Hepatocyte (in vitro differentiated cells): ENCODE measurements at regions not wholly inside any gene's neighbourhood (a gene's known extent, or its start where the extent isn't known, plus 50 kb on each side); places are given as distances from the start of the nearest gene placed in this dataset.

Source experiments
- DNase-seq: peaks from one replicate; pipeline ENCODE4 v3.0.0-alpha.2; 2016; ENCODE audit warnings: low spot score
- H2AFZ ChIP-seq: fragments of 200-600 bp; sonication (generic); 2 replicates; pipeline ENCODE4 v1.6.0; 2016; ENCODE audit warnings: antibody characterized with exemption, mild to moderate bottlenecking
- H3K27ac ChIP-seq: fragments of 200-600 bp; sonication (generic); 2 replicates; pipeline ENCODE4 v1.5.1; 2016; ENCODE audit warnings: mild to moderate bottlenecking
- H3K27me3 ChIP-seq: fragments of 200-600 bp; sonication (generic); 2 replicates; pipeline ENCODE4 v1.6.1; 2016
- H3K36me3 ChIP-seq: fragments of 200-600 bp; sonication (generic); replicated peaks from 2 replicates; pipeline ENCODE4 v1.5.1; 2016; ENCODE audit warnings: low read depth; ENCODE audit not compliant: insufficient read depth
- H3K4me1 ChIP-seq: fragments of 200-600 bp; sonication (generic); 2 replicates; pipeline ENCODE4 v1.5.1; 2016; ENCODE audit warnings: mild to moderate bottlenecking, moderate library complexity; ENCODE audit not compliant: insufficient read depth
- H3K4me2 ChIP-seq: fragments of 200-600 bp; sonication (generic); 2 replicates; pipeline ENCODE4 v1.6.0; 2016
- H3K4me3 ChIP-seq: fragments of 200-600 bp; sonication (generic); 2 replicates; pipeline ENCODE4 v1.5.1; 2016; ENCODE audit warnings: mild to moderate bottlenecking
- H3K79me2 ChIP-seq: fragments of 200-600 bp; sonication (generic); 2 replicates; pipeline ENCODE4 v1.6.0; 2017; ENCODE audit warnings: mild to moderate bottlenecking
- H3K9me2 ChIP-seq: fragments of 200-600 bp; sonication (generic); replicated peaks from 2 replicates; pipeline ENCODE4 v1.6.0; 2017; ENCODE audit warnings: mild to moderate bottlenecking; ENCODE audit not compliant: insufficient read depth
- H3K9me3 ChIP-seq: fragments of 200-600 bp; sonication (generic); 2 replicates; pipeline ENCODE4 v1.5.1; 2016; ENCODE audit warnings: low read depth, mild to moderate bottlenecking
- H4K20me1 ChIP-seq: fragments of 200-600 bp; sonication (generic); 2 replicates; pipeline ENCODE4 v1.6.0; 2016; ENCODE audit warnings: mild to moderate bottlenecking; ENCODE audit not compliant: insufficient read depth, poor library complexity, severe bottlenecking
- CTCF ChIP-seq: fragments of 200-600 bp; sonication (generic); IDR thresholded peaks from 2 replicates; pipeline ENCODE4 v1.5.1; 2016; ENCODE audit warnings: antibody characterized with exemption, mild to moderate bottlenecking; ENCODE audit not compliant: poor library complexity
- EZH2 ChIP-seq: fragments of 200-600 bp; sonication (generic); IDR thresholded peaks from 2 replicates; pipeline ENCODE4 v1.6.1; 2016; ENCODE audit warnings: antibody characterized with exemption, mild to moderate bottlenecking, borderline replicate concordance
- EZH2phosphoT487 ChIP-seq: fragments of 200-600 bp; sonication (generic); IDR thresholded peaks from one replicate; pipeline ENCODE4 v1.6.1; 2018; ENCODE audit warnings: antibody characterized with exemption, mild to moderate bottlenecking, low read depth, moderate library complexity; ENCODE audit not compliant: unreplicated experiment, severe bottlenecking
- WGBS: methylation state at CpG from one replicate; pipeline ENCODE4 v1.1.6; 2016; ENCODE audit warnings: low lambda C conversion rate; ENCODE audit errors: missing lambda C conversion rate; 5-methylcytosine and 5-hydroxymethylcytosine counted together

GRCh38 chr21:32088471-32088870 lies 190.4 kb downstream of the MIS18A start:
- Histone ChIP-seq H3K9me2 (no peaks in the 10 kb centered on the region), H3K79me2 (no peaks in the 10 kb centered on the region), H3K4me3 (no peak overlapping the region), H4K20me1 (no peaks in the 10 kb centered on the region), H2AFZ (no peak overlapping the region), H3K9me3 (no peaks in the 10 kb centered on the region), H3K27me3 (no peaks in the 10 kb centered on the region), H3K4me2 (no peak overlapping the region), H3K4me1 (no peaks in the 10 kb centered on the region), H3K36me3 (no peaks in the 10 kb centered on the region), H3K27ac (no peak overlapping the region)
- DNase-seq, result no peak
- TF ChIP-seq EZH2phosphoT487, result no peak
- TF ChIP-seq CTCF, result no peak
- TF ChIP-seq EZH2, result no peak

- Histone ChIP-seq H3K27ac (no peak overlapping the region), H4K20me1 (no peaks in the 10 kb centered on the region), H3K79me2 (no peaks in the 10 kb centered on the region), H3K4me2 (no peak overlapping the region), H3K9me2 (no peaks in the 10 kb centered on the region), H3K27me3 (no peaks in the 10 kb centered on the region), H2AFZ (no peak overlapping the region), H3K9me3 (no peaks in the 10 kb centered on the region), H3K36me3 (no peaks in the 10 kb centered on the region), H3K4me3 (no peak overlapping the region), H3K4me1 (no peaks in the 10 kb centered on the region)
- TF ChIP-seq EZH2 (no peak), EZH2phosphoT487 (no peak), CTCF (no peak)
- no peak for DNase-seq
- WGBS, result 71% methylated on average over 1 of the region's 1 CpG
Observed at GRCh38 chr21:32087447-32087846, 191.4 kb downstream of the MIS18A start.

- H2AFZ ChIP-seq, result no peak overlapping the region
- no peaks in the 10 kb centered on the region for H3K27me3 ChIP-seq
- no peaks in the 10 kb centered on the region for H4K20me1 ChIP-seq
- WGBS, result 56% methylated on average over 2 of the region's 2 CpGs
- no peak for DNase-seq
- H3K4me3 ChIP-seq, result no peak overlapping the region
- no peaks in the 10 kb centered on the region for H3K9me3 ChIP-seq
- H3K36me3 ChIP-seq, result no peaks in the 10 kb centered on the region
- H3K79me2 ChIP-seq, result no peaks in the 10 kb centered on the region
- TF ChIP-seq CTCF (no peak), EZH2phosphoT487 (no peak)
- H3K4me2 ChIP-seq, result no peak overlapping the region
- H3K27ac ChIP-seq, result no peak overlapping the region
- H3K9me2 ChIP-seq, result no peaks in the 10 kb centered on the region
- no peaks in the 10 kb centered on the region for H3K4me1 ChIP-seq
Observed at GRCh38 chr21:32083197-32083596, 195.7 kb downstream of the MIS18A start.

- no peak overlapping the region for H3K27ac ChIP-seq
- no peak overlapping the region for H3K4me3 ChIP-seq
- H3K4me1 ChIP-seq, result no peaks in the 10 kb centered on the region
- no peaks in the 10 kb centered on the region for H3K79me2 ChIP-seq
- WGBS, result 67% methylated on average over 5 of the region's 5 CpGs
- no peak for DNase-seq
- H4K20me1 ChIP-seq, result no peaks in the 10 kb centered on the region
- H3K27me3 ChIP-seq, result no peaks in the 10 kb centered on the region
- H3K9me3 ChIP-seq, result no peaks in the 10 kb centered on the region
- TF ChIP-seq CTCF (no peak), EZH2 (no peak), EZH2phosphoT487 (no peak)
- no peaks in the 10 kb centered on the region for H3K9me2 ChIP-seq
- no peak overlapping the region for H2AFZ ChIP-seq
- H3K36me3 ChIP-seq, result no peaks in the 10 kb centered on the region
- H3K4me2 ChIP-seq, result no peak overlapping the region
Observed at GRCh38 chr21:32082466-32082865, 196.4 kb downstream of the MIS18A start.
